CD4-positive, alpha-beta T cell treated with Interleukin-4 for 4 hours (primary cell): ENCODE measurements at regions not wholly inside any gene's neighbourhood (a gene's known extent, or its start where the extent isn't known, plus 50 kb on each side); places are given as distances from the start of the nearest gene placed in this dataset.

Experiments
- DNase-seq: peaks from one replicate; pipeline ENCODE4 v3.0.0-alpha.2; 2020

DNA sequence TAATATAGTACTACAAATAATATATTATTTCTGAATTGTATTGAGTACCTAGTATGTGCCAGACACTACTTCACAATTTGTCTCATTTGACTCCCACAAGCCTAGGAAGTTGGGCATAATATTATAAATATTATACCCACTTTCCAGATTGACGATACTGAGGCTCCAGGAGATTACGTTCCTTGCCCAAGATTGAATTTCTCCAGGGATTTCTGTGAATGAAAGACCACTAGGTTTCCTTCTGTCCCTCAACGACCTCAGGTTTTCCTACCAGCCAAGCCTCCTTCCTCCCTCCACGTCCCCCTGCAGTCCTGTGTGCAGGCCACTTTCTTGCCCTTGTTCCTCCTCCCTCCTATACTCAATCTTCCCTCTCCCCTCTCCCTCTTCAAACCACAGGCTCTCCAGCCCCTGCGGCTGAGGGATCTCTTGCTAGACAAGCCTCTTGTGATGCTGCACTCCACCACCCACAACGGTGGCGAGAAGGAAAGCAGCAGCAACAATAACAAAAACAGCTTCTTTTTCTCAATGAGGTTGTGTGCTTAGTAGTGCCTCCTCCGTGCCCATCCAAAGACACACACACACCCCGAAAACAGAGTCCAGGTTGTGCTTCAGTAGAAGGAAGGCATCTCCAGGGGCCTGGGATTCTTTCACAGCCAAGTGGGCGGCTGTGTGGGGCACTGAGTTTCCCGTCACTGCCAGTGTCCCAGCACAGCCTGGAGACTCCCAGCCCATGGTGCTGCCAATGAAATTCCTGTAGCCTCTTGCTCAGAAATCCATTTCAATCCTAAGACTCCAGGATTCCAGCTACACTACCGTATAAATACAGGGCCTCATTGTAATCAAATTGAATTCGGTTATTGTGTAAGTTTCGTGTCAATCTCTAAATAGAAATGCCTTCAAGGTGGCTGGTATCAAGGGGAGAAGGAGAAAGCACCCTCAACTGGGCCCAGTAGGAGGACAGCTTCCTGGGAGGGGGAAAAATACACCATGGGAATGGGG is 94.4 kb downstream of the NCR2 start:
- no peak for DNase-seq

DNA sequence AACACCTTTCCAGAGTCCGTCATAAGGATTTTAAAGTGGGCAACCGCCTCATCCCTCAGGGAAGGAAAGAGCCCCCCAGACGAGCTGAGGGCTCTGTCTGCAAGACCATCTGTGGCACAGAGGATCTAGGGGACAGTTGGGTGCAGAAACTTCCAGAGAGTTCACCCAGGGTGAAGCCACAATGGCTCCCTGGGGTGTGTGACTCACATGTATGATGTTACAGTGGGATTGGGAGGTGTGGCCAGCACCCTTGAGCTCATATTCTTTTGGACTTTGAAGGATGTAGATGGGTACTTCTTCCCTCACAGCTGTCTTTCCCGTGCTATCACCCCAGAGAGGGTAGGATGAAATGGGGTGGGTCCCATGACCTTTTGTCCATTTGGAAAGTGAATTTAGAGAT is 95.5 kb downstream of the NCR2 start:
- no peak for DNase-seq

DNA sequence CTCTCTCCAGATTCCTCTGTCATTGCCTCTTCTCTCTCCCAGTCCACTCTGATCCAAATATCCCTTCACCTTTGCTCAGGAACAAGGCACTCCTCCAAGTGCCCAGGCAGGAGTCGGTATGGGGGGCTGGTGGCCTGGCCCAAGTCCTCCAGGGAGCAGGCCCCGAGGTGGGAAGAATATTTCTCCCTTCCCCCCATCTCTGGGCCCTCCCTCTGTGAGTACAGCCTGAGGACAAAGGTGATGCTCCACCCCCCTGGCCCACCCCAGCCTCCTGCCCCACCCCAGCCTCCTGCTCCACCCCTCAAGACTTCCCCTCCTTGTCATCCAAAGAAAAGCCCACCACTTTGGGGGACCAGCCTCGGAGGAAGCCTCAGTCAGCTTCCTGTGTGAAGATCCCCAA is 96.9 kb downstream of the NCR2 start:
- no peak for DNase-seq

DNA sequence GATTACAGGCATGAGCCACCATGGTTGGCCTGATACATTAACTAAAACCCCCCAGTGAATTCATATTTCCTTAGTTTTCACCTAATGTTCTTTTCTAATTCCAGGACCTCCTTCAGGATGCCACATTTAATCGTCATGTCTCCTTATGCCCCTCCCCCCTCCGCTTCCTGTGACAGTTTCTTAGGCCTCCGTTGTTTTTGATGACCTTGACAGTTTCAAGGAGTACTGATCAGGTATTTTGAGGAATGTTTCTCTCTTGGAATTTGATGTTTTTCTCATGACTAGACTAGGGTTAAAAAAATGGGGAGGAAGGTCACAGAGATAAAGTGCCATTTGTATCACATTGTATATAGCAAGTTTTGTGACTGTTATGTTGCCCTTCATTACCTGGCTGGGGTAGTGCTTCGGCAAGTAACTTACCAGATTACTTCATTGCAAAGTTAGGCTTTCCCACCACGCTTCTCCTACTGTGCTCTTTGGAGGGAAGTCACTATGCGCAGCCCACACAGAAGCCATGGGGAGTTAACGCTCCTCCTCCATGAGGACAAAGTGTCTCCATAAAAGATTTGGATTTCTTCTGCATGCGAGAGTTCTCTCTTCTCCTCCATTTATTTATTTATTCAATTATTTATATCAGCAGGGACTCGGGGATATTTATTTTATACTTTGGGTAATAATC is 99.5 kb downstream of the NCR2 start:
- DNase-seq, result no peak

DNA sequence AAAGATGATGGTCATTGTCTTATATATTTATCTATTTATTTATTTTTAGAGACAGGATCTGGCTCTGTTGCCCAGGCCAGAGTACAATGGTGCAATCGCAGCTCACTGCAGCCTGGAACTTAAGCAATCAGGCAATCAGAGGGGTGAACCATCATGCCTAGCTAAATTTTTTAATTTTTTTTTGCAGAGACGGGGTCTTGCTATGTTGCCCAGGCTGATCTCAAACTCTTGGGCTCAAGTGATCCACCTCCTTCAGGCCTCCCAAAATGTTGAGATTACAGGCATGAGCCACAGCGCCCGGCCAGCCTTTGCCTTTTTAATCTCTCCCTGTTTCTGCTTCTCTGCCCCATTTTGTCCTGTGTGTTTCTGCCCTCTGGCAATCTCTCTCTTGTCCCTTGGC is 102.2 kb downstream of the NCR2 start:
- DNase-seq, result no peak

DNA sequence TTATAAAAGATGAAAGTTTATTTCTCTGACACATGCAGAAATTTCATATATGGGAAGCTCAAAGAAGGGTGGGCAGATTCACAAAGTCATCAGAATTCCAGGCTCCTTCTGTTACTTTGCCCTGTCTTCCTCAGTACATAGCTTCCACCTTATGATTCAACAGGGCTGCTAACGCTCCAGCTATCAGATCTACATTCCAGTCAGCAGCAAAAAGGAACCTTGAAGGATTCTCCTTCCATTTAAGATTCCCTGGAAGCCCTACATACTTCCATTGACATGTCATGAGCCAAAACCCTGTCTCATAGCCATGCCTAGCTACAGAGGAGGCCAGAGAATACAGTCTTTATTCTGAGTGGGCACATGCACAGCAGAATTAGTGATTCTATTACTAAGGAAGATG is 103.3 kb downstream of the NCR2 start:
- no peak for DNase-seq

DNA sequence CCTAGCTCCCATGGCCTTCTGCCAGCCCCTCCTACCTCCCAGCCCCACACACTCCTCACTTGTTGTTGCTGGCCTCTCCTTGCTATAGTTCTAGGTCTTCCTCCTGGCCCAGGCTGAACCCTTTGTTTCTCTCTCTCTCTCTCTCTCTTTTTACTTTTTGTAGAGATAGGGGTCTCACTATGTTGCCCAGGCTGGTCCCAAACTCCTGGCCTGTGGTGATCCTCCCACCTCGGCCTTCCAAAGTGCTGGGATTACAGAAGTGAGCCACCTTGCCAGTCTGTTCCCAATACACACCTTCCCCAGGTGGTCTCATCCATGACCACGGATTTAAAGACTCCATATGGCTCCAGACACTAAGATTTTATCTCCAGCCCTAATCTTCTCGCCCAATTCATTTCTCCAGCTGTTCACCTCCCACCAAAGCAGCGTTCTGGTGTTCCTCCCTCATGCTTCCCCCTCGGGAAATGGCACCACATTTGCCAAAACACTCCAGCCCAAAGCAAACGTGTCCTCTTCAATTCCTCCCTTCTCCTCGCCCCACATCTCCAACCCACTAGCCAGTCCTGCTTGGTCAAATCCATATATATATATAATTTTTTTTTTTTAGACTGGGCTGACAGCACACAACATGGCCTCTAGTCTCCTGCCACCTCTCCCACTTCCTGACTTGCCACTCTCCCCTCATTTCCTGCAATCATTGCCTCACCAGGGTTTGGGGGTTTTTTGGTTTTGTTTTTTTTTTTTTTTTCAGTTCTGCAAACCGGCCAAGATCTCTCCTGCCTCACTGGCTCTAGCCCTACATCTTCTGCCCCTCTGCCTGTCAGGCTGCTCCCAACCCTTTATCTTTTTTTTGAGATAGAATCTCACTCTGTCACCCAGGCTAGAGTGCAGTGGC is 104.4 kb downstream of the NCR2 start:
- DNase-seq, result peak; percentile 17

DNA sequence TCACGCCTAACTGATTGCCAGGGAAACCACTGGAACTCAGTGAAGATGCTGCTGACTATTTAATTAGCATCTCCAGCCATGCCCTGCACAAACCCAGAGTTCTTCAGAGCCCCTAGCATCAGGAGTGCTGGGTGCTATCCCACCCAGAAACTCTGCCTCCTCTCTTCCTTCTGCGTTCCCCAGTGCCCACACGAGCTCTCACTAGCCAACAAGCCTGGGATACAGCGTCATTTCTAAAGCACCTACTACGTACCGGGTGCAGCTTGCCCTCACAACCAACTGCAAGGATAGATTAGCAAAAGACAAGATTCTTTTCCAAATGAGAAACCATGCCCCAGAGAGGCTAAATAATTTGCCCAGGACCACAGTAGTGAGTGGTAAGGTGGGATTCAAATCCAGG is 105.2 kb upstream of the FOXP4 start:
- DNase-seq, result no peak

DNA sequence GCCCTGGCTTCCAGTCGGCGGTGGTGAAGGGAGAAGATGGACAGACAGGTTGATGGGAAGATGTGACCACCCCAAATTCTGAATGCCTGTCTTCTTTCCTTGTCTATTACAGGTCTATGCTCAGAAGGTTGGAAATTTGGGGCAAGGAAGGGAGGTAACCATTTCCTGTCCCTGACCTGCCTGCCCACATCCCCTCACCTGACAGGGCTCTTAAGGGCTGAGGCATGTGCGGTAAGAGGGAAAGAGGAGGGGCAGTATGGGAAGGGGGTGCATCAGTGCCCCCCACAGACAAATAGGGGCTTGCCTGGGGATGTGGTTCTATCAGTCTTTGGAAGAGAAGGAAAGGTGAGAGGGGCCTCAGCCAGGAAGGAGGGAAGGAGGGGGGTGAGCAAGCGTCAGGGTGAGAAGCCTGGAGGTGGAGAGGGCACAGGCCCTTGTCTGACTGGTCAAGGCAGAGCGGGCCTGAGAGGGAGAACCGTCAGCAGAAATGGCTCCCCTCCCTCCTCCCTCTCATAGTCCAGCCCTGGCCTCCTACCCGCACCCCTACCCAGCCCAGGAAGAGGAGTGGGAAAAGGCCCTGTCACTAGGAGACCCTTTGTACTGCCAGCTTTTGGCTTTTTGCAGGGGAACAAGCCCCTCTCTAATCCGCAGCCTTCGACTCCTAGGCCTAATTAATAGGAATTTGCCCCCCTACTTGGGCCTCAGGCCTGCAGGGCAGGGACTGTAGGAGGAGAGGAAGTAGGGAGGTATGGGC is 104.4 kb upstream of the FOXP4 start:
- DNase-seq, result no peak

DNA sequence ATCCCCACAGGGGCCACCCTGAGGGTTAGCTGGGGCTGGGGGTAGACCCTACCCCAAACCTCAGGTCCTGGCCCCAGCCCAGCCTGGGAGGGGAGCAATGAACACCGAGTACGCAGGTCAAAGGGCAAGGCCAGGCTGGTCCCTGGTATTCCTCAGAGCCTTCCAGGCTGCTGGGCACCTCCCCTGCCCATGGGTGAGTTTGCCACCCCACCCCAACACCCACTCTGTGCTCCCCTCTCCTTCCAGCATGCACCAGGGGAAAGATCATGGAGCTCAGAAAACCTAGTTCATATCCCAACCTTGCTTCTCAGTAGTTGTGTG is 103.9 kb upstream of the FOXP4 start:
- no peak for DNase-seq

DNA sequence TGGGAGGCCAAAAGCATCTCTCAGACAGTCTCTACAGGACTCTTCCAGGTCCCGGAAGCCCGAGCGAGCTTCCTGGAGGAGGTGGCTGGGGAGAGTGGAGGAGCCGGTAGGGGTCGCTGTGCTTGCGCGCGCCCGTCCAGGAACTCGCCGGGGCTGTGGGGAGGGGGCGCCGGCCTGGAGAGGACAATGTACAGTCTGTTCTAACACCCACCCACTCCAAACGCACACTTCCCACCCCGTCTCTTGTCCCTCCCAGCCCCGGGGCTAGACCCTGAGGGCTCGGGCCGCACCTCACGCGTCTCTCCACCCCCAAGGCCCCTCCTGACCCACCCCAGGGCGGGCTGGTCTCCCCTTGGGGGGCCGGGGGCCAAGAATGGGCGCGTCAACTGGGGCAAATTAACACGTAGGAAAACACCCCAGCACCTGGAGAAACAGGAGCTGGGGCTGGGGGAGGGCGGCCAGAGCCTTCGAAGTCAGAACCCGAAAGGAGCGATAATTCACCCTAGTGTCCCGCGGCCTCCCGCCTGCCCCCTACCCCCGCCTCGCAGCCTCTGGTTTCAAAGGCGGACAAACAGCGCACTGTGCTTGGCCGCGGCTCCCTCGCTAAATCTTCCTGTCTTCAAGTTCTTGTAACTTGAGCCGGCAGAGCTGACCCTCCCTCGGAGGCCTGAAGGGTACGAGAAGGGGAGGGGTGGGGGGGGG is 103.2 kb upstream of the FOXP4 start:
- no peak for DNase-seq

DNA sequence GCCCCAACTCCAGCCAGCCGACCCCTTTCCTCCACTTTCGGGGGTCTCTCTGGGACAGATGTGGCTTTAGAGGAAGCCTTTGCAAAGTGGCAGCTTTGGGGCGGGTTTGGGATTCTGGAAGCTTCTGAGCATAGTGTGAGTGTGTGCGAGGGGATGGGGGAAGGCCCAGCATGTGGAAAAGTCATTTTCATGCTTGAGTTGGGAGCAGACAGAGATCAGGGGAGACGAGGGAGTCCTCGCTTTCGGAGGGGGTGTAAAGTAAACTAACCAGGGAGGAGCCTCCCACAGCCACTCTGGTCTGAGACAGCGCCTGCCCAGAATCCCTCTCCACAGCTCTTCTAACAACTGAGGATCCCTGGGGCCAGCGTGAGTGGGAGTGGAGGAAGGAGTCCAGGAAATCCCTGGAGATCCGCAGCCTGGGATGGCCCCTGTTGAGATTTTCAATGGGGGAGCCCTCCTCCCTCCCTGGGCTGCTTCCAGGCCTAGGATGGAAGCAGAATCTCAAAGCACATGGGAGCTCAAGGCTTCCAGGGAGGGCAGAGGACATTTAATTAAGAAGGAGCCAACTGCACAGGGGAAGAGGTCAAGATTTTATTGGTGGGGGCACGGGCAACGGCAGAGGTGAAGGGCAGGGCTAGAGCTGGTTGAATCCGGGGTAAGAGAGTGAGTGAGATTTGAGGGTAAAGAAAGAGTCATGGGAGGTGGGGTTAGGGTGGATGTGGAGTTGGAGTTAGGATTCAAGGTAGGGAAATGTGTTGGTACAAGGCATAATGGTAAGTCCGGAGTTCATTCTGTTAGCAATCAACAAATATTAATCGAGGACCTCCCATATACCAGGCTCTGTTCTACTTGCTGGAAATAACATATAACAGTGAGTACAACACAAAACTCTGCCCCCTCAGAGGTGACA is 102.3 kb upstream of the FOXP4 start:
- DNase-seq, result no peak

DNA sequence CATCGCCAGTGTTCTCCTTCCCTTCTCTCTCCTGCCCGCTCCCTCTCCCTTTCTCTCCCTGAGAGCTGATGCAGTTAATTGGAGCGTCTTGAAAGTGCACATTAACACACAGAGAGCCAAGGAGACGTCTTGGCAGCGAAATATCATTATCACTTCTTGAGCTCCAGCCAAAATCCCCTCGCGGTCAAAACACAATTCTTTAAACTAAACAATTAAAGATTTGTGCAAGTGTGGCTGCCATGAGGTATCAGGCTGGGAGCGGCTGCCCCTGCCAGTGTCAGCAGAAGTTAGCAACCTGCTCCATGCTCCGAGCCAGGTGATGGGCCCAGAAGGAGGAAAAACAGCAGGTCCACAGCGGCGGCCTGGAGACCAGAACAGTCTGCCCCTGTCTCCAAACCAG is 100.9 kb upstream of the FOXP4 start:
- no peak for DNase-seq

DNA sequence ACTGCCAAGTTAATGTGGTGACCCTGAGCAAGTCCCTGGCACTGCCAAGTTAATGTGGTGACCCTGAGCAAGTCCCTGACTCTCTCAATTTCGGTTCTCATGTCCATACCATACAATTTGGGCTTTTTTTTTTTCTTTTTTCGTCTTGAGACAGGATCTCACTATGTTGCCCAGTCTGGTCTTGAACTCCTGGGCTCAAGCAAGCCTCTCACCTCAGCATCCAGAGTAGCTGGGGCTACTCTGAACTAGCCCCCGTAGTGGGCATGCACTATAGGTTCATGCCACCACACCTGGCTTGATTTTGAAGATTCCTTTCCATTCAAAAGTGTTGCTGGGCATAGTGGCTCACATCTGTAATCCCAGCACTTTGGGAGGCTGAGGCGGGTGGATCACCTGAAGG is 100.0 kb upstream of the FOXP4 start:
- DNase-seq, result no peak

DNA sequence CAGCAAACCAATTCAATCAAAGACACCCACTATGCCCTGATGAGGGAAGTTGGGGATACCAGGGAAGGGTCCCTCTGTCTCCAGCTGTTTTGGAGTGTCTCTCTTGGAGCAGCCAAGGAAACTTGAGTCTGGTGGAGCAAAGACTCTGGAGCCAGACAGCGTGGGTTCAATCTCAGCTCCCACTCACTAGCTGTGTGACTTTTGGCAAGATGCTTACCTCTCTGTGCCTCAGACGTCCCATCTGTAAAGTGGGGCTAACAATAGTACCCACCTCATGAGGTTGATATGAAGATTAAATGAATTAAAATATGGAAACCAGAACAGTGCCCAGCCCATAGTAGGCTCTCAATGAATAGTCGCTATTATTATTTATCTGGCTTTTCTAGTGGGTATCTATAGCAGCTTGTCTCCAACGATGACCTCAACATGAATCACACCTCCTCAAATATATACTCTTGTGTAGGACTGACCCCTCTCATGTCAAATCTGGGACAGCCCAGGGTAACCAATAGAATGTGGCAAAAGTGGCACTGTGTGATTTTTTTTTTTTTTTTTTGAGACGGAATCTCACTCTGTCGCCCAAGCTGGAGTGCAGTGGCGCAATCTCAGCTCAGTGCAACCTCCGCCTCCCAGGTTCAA is 99.2 kb upstream of the FOXP4 start:
- no peak for DNase-seq

DNA sequence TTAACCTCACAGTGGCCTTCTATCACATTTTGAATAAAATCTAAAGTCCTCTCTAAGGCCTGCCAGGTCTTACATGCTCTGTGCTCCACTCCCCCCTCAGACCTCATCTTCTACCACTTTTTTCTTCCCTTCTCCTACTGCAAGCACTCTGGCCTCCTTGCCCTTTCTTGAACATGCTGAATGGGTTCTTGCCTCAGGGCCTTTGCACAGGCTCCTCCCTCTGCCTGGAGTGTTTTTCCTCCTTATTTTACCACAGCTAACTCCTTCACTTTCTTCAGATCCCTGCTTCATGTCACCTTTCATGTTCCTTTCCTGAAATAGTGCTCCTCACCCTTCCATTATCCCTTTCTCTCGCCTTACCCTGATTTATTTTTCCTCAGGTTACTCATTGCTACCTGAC is 97.9 kb upstream of the FOXP4 start:
- no peak for DNase-seq

DNA sequence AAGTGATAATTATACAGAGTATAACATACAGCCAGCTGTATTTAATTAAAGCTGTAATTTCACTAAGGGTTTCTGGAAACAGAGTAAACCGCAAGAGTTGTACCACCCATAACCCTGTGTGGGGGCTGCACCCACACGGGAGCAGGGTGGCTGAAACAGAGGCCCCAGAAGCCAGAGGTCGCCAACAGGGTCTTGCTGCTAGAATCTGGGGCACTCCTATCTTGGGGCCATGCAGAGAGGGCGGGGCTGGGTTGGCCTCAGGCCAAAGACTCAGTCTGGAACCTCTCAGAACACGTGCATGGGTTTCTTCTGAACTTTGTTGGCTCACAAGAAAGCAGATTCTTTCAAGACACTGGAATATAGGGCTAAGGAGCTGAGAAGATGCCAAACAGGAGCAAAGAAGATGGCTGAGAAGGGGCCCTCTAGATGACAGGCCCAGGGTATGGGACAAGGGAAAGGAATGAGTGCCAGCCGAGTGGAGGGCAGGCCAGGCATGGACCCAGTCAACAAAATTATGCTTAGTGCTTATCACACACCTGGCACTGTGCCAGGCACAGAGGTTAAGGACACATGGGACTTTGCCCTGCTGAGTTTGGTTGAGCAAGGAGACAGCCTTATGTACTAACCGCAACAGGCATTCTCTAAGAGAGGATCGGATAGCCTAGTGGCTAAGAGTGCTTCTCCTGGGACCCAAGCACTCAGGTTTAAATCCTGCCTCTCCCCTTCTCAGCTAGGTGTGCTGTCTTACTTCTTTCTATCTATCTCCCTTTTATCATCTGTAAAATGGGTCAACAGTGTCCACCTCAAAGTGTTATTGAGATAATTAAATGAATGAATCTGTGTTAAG is 96.6 kb upstream of the FOXP4 start:
- no peak for DNase-seq

DNA sequence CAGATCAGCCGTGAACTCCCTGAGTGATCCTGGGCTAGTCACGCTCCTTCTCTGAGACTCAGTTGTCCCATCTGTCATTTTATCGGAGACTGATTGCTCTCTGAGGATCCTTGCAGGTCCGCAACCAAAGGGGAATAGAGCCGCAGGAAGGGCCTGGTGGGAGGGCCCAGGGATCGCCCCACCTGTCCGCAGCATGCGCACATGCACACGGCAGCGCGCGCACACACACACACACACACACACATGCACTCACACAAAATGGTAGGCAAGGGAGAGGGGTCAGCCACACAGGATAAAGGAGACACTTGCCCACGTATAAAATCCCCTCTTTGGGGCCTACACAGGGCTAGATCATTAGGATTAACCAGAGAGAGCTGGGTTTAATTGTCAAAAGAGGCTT is 95.6 kb upstream of the FOXP4 start:
- DNase-seq, result no peak

DNA sequence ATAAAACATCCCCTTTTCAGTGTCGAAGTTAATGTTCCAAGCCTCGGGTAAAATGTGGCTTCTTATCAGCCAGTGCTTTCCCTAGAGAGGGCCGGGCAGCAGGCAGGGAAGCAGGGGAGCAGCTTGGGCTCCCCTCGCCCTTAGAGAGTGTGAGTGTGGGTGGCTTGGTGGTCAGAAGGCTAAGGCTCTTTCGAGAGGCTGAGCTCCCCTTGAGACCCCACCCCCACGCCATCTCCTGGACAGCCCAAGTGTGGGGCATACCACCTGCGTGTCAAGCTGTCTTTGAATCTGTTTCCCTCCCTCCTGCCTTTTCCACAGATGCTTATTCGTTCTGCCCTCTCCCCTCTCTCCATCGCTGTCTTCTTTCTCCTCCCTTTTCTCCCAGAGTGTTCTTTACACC is 95.1 kb upstream of the FOXP4 start:
- no peak for DNase-seq
